Erythroblast (primary cell): ENCODE measurements at regions not wholly inside any gene's neighbourhood (a gene's known extent, or its start where the extent isn't known, plus 50 kb on each side); places are given as distances from the start of the nearest gene placed in this dataset.

Experiments used
- DNase-seq, 2 experiments: peaks; one replicate each; lab custom pipeline; 2025; lab: John Stamatoyannopoulos, UW
- GATA1 ChIP-seq: IDR thresholded peaks from 2 replicates; pipeline ENCODE4 v1.6.1; 2011; ENCODE audit warnings: low read depth, mild to moderate bottlenecking, control low read depth, low read length, moderate library complexity
- POLR2A ChIP-seq: IDR thresholded peaks from 2 replicates; pipeline ENCODE4 v1.6.1; 2011; ENCODE audit warnings: mild to moderate bottlenecking, low read length

DNA sequence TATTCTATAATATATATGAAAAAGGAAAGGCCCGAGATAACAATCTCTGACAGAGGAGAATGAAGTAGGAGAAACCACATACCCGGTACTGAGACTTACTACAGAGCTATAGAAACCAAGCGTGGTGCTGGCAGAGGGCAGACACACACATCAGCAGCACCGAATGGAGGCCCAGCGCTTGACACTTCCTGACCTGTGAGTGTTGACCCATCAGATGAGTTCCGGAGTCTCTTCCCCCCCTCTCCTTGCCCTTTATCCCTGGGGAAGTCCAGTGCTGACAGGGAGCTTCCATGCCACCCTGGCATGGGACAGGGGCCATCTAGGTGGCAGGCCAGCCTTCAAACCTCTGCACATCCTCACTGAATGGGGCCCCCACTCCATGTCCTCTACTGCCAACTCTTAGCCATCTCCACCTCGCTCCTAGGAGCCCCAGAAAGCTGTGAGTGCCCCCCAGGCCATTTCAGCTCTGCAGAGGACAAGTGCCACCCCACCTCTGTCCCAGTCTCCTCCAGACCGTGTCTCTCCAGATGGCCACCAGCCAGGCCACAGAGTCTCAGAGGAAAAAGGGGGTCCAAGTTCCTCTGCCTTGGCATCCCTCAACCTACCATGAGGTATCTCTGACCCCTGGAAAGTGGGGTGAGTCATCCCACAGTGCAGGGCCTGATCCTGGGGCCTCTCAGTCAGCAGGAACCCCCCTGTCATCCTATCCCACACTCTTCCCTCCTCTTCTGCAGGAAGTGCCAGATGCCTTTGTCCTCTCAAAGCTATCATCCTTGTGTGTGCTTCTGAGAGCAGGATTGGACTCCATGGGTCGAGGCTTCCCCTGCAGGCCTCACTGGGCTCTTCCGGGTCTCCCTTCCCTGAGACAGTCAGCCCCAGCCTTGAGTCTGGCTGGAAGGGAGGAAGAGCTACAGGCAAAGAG lies 116.5 kb upstream of the ALDH1A3 start:
- no peak for DNase-seq
- TF ChIP-seq POLR2A (no peak), GATA1 (no peak)

DNA sequence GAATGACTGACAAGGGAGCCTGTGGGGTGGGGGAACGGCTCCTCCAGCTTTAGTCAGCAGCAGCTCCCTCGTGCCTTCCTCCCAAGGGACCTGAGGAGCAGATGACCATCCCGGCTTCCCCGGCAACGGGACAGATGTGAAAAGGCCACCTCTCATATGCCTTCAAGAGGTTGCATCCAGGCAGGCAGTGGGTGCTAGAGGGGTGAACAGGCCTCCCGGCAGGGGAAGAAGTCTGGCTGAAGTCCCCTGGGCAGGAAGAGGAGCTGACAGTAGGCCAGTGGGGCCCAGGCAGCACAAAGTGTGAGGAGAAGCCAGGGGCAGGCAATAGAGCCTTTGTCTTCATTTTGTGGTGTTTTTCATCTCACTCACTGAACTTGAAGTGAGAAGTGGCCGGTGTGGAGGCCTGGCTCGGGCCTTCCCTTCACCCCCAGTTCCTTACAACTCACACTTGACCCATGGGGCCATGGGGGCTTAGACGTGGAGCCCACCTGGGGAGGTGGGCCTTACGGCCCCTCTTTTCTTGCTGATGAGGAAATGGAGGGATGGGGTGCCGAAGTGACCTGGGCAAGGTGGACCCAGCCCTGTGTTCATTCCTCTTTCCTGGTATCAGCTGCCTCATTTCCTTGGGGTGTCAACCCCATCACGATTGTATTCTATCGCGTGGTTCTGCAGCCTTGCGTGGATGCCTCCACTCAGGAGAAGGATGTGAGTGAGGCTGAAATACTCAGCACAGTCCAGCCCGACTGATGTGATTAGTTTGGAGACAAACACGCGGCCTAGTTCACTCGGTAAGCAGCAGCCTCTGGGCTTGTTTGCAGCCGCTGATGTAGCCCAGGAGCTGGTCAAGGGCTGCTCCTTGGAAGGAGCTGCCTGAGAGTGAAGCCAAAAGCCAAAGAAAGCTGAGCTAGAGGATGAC lies 115.5 kb upstream of the ALDH1A3 start:
- no peak for DNase-seq
- no peak for TF ChIP-seq POLR2A
- TF ChIP-seq GATA1, result no peak

DNA sequence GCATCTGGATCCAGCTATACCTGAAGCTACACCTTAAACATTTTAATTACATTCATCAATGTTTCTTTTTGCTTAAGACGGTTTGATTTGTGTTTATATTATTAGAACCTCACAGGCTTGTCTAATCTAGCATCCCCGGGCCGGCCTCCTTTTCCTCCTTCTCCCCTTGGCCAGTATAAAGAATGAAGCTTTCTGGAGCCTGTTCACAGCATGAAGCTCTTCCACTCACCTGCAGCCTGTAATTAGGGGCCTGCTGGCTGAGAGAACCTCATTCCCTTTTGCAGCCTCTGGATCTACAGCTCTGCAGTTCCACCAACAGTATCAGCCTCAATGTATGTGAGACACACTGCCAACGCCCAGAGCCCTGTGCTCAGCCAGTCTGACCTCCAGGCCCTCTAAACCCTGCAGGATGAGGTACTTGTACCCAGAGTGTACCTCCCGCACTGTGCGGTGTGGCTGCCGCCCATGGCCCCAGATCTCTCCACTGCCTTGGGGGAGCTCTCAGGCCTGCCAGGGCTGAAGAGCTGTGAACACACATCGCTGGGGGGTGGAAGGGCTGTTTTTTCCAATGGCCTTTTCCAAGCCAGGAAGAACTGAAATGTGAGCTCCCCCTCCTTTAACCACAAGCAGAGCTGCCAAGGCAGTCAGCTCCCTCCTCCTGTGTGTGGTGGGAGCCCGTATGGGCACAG lies 114.7 kb upstream of the ALDH1A3 start:
- TF ChIP-seq GATA1 (no peak), POLR2A (no peak)
- DNase-seq, result no peak

DNA sequence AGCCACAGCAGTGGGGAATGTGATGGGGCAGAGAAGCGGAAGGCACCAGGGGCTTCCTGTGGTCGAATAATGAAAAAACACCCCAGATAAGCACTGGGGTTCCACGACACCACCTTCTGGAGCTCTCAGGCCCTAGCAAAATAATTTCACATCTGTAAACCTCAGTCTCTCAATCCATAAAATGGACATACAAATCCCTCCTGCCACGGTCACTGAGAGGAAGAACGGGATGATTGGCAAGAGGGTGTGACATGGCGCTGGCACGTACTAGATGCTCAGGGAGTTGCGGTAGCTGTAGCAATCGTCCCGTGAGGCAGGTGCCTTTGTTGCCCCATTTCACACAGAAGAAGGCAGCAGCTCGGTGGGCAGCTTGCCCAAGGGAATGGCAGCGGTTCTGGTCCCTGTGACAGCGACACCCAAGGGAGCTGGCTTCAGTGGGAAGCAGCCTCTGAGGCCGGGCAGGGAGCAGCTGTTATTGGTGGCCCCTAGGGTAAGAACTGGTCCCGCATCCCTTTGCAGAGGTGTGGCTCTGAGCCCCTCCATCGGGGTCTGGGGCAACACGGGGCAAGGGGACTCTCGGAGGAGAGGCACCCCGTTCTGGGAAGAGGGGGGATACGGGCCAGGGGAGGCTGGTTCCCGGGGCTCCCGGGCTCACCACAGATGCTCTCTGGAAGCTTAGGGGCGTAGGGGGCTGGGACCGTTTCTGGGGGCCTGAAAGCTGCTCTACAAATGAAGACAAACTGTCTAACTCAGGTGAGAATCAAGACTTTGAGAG lies 114.0 kb upstream of the ALDH1A3 start:
- no peak for TF ChIP-seq GATA1
- no peak for TF ChIP-seq POLR2A
- DNase-seq, result no peak

DNA sequence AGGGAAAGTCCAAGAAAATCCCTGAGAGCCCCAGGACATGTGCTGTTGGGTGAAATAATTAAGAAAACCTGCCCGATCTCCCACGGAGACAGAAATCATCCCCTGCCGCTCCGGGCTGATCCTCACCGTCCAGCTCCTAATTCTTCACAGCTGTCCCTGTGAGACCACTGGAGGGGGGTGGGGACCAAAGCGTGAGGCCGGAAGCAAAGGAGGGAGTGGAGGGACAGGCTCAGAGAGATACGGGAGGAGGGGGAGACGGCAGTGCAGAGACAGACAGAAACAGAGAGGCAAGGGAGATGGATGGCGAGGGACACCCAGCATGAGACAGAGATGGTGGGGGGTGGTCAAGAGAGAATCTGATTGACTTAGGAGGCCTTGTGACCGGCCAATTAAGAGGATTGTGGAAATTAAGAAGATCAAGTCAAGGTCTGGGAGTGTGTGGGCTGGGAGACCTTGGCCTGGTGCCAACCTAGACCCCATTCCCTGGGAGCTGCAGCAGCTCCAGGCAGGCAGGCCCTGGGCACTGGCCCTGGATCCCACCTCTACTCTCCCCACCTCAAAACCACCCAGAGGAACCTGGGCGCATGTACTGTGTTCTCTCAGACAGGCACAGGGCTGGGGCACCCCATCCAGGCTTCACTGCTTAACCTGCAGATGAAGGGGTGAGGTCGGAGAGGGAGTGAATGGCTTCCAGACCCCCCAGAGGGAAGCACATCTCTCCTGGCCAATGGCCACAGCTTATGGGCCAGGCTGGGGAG lies 113.2 kb upstream of the ALDH1A3 start:
- TF ChIP-seq POLR2A, result no peak
- no peak for TF ChIP-seq GATA1
- no peak for DNase-seq

DNA sequence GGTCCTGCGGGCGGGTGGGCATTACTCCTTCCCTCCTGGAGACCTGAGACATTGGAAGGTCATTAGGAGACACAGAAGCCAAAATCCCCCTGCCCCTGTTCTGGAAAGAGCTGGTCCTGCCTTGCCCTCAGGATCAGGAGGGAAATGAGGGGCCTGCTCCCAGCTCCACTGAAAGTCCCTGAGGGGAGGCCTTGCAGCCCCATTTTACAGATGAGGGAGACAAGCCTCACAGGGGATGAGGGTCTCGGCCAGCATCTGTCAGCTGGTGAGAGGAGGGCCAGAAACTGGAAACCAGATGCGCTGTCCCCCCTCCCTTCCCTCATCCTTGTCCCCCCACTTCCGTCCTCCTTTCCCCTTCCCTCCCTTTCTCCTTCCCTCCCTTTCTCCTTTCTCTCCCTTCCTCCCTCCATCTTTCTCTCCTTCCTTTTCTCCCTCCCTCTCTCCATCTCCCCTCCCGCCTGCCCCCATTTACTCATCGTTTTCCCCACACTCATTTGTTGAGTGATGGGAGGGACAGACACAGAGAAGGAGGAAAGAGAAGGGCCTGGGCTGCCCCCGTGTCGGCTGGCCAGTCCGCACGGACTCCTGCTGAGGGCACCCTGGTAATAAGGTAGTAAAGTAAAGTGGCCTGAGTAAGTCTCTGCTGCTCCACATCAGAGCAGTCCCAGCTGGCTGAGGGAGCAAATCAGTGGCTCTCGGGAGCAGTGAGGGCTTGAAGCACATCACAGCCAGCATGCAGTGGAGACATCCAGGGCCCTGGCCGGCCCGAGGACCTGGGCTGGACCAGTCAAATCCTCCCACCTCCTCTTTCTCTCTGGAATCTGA lies 112.4 kb upstream of the ALDH1A3 start:
- TF ChIP-seq GATA1, result no peak
- TF ChIP-seq POLR2A, result no peak
- DNase-seq, result no peak

DNA sequence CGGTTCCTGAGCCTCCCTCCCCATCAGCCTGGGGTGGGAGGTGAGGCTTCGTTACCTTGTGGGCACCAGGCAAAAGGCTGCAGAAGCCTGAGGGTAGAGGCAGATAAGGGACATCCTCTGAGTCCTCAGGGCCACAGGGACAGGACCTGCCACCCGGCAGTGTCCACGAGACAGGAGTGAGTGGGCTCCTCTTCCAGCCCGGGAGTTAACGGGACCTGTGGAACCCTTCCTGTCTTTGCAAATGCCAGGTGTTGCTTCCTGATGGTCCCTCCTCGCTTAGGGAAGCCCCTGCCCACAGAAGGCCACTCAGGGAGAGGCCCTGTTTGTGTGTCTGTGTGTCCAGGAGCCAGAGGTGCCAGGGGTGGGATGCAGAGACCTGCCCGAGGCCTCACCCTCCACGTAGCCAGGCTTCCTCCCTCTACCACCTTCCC lies 111.1 kb upstream of the ALDH1A3 start:
- DNase-seq, result no peak
- no peak for TF ChIP-seq GATA1
- TF ChIP-seq POLR2A, result no peak

DNA sequence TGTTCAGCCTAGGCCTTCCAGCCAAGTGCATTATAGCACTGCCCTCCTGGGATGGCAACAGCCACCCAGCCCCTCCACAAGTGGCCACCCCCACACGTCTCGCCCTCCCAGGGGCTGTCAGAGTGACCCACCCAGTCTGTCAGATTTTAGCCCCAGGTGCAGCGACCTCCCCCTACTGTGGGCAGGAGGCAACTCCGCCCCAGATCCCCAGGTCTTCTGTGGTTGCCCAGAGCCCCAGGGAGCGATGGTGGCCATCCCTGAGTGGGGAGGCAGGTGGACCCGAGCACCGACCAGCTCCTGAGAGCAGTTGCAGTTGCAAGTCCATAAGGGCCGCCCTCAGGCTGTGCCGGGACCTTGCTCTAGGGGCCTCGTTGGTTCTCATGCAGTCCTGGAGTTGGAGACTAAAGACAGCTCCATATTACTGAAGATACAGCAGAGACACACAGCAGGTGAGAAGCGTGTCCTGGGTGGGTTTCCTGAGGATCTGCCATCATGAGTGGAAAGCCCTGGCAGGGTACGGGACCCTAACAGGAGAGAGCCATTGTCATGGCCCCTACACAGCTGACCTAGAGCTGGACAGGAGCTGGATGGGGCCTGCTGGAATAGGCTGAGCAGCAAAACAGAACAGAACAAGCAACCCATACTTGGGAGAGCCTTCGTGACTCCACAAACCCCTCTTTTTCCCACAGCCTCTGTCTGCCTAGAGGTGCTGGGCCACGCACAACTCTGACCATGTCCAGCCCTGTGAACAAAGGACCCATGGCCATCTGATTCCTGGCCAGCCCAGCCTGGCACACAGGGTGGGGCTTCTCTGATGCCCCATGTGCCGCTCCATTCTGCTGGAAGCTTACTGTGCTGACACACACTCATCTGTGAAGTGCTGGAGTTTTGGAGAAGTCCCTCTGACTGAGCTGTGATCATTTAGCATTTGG lies 110.3 kb upstream of the ALDH1A3 start:
- TF ChIP-seq POLR2A, result no peak
- no peak for DNase-seq

DNA sequence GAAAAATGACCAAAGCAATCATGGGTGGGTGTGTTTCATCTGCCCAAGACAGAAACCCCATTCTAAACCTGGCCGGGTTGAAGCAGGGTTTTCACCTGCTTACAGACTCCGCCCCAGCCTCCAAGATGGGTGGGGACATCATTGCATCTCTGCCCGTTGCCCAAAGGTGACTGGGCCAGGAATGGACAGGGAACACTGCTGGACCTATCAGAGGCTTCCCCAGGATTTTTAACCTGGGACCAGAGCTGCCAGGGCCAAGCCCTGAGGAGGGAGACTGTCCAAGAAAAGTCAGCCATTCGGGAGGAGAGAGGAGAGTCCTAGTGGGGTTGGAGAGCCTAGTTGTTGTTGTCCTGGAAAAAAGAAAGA lies 109.7 kb upstream of the ALDH1A3 start:
- TF ChIP-seq GATA1, result no peak
- TF ChIP-seq POLR2A, result no peak
- no peak for DNase-seq

DNA sequence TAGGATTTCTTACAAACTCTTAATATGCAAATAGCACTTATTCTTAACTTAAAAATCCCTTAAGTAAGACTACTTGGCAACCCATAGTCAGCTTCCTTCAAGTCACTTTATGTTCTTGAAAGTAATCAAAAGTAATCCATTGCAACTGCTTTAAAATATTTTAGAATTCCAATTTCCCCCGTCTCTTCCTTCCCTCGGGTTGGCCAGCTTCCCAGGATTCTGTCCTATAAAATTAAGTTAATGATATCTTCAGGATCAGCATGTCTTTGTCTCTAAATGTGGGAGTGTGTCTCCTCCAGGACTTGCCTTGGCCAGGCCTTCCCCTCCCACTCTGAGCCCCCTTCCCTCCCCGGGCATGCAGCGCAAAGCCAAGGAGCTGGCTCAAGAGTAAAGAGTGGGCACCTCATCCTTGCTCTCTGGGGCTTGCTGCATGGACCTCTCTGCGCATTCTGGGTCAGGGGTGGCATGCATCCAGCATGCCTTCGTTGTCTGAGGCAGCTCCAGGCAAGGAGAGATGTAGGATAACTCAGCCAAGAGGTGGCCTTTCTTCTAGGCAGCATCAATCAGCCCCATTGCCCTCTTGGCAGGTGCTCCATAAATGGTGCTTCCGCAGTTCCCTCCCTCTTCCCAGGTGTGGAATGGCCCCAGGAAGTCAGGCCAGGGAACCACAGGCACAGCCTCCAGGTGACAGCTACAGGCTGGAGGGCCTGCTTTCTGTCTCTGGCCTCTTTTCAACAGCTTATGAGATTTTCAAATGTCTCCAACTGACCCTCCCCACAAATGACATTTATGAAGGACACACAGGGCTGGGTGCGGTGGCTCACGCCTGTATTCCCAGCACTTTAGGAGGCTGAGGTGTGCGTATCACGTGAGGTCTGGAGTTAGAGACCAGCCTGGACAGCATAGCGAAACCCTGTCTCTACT lies 108.7 kb upstream of the ALDH1A3 start:
- DNase-seq, result no peak
- TF ChIP-seq POLR2A (no peak), GATA1 (no peak)
